ENCODE measurements at regions not wholly inside any gene's neighbourhood (a gene's known extent, or its start where the extent isn't known, plus 50 kb on each side); places are given as distances from the start of the nearest gene placed in this dataset.
"Not testable (repeated sequence)": the region's sequence is repeated elsewhere in the genome, so short reads cannot be mapped to it uniquely, and the experiment has no call there.

- DNase-seq: no peak
These were observed 287.4 kb downstream of the CD109 start for GRCh38 chr6:73983367-73983766.

DNA sequence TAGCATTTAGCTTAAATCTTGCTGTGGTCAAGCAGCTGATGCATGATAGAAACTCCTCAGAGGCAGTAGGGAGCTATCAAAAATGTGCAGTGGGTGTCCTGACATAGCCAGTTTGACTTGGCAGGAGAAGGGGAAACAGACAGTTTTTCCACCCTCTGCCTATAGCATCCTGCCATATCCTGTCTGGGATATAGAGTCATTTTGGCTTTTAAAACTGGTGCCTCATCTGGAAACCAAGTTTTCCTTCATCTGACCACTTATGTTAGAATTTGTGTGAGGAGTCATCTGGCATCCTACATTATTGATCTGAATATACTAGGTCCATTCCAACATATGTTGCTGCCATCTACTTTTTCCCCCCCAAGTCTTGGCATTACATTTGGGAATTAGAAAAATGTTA is 284.1 kb downstream of the CD109 start:
- no peak for DNase-seq

- no peak for DNase-seq
These were observed 282.3 kb downstream of the CD109 start for GRCh38 chr6:73978330-73978729.

DNA sequence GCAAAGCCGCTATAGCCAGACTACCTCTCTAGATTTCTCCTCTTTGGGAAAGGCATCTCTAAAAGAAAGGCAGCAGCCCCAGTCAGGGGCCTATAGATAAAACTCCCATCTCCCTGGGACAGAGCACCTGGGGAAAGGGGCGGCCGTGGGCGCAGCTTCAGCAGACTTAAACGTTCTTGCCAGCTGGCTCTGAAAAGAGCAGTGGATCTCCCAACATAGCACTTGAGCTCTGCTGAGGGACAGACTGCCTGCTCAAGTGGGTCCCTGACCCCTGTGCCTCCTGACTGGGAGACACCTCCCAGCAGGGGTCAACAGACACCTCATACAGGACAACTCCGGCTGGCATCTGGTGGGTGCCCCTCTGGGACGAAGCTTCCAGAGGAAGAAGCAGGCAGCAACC is 276.5 kb downstream of the CD109 start:
- DNase-seq: not testable (repeated sequence)

DNA sequence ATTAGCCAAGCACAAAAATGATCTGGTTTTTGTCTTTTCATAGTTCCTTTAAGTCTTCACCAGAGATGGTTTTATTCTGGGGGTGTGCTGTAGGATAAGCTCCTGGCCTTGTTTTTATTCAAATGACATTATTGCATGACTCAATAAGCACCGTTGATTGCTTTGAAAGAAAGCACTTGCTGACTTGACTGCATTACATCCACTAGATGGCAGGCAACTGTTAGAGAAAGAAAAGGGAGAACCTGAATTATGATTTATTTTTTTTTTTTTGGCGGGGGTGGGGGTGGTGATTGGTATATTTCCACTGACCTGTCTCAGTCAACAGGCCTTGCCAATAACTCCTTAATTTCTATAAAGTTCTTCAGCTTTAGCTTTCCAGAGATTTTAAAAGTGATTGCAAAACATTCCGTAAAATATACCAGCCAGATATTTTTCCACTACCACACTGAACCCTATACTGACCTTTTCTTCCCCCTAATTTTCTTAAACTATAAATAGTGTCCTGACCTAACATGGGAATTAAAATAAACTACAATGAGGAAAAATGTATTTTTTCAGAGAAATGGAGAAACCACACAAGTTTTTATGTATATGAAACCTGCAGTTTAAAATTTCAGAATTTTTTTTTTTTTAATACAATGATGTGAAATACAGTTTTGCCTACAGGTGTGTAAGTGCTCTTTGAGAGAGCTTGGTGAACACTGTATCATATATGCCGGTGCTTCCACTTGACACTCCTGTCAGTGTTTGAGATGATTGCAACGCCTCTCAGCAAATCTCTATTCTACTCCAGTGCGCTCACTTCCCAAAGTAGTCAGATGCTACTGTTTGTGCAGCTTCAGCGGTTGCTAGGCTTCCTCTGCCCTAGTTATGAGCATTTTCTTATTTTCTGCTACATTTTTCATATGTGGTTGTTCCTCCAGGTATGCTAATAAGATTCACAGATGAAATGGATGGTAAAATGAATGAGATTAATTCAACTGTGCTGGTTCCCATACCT is 274.3 kb downstream of the CD109 start:
- peak in 1 of 2 donors; percentile 50 for DNase-seq

GRCh38 chr6:73968221-73968757 is 272.3 kb downstream of the CD109 start:
- no peak for DNase-seq

DNA sequence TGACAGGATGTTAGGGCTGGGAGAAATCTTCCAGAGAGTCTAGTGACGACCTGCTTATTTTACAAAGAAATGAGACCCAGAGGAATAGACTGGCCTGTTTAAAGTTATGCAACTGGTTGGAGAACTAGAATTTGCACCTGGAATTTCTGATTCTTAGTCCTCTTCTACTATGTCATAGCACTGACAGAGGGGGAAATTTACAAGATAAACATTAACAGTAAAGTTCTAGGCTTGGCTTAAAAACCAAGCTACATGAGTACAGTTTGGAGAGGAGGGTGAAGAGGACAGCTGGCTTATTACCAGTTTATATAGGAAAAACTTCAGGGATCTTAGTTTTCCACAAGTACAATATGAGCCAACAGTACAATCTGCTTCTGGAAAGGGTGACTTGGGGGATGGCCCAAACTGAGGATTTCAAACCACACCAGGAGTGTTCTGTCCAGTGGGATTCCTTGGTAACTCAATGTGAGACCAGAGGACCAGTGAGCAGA is 269.6 kb downstream of the CD109 start:
- DNase-seq: no peak

- DNase-seq: no peak
These were observed 268.3 kb downstream of the CD109 start for GRCh38 chr6:73964241-73964854.

GRCh38 chr6:73962884-73963283 is 266.9 kb downstream of the CD109 start:
- DNase-seq: no peak

DNA sequence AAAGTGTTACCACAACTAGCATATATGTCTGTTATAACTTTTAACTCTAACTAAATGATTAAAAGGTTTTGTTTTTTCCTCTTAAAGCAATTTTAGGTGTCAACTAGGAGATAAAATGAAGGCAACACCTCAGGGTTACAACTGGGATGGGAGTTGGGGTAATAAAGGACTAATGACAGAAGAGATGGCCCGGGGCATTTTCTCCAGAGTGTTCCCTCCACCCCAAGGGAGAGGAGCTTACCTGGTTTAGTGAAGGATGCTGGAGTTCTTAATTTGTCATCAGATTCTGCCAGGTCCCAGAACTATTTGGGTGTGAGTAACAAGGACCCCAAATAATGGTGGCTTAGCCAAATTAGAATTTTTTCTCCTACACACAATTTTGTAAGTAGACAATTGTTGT is 260.3 kb downstream of the CD109 start:
- DNase-seq: no peak

GRCh38 chr6:73955800-73956199 is 259.8 kb downstream of the CD109 start:
- no peak for DNase-seq

DNA sequence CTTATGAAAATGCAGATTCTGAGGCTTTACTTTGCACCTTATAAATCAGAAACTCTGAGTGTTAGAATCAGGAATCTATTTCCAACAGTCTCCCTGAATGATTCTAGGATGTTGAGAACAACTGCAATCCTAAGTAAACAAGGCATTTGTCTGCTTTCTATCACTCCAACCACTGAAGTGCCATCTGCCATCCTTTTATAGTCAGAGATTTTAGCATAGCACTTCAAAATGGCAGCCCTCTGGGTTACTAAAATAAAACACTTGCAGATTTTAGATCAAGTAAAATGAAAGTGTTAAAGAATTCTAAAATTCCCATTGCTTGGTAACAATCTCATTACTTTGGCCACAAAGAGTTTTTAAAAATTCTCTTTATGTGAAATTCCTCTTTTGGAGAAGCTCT is 258.9 kb downstream of the CD109 start:
- no peak for DNase-seq

DNA sequence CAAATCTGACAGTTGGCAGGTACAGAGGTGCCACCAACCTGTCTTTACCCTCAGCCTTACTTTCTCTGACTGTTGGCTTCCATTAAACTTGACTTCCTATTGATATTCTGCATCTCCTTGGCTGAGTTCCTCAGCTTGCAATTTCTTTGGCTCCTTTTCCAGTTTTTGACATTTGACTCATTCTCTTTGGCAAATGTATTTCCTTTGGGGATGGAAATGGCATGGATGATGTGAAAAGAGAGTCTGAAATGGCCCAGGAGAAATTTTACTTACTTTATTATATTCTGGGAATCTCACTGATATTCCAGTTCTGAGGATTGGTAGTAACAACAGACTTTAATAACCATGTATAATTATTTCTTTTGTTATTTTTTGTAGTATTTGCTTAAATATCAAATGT is 255.2 kb downstream of the CD109 start:
- DNase-seq: no peak

DNA sequence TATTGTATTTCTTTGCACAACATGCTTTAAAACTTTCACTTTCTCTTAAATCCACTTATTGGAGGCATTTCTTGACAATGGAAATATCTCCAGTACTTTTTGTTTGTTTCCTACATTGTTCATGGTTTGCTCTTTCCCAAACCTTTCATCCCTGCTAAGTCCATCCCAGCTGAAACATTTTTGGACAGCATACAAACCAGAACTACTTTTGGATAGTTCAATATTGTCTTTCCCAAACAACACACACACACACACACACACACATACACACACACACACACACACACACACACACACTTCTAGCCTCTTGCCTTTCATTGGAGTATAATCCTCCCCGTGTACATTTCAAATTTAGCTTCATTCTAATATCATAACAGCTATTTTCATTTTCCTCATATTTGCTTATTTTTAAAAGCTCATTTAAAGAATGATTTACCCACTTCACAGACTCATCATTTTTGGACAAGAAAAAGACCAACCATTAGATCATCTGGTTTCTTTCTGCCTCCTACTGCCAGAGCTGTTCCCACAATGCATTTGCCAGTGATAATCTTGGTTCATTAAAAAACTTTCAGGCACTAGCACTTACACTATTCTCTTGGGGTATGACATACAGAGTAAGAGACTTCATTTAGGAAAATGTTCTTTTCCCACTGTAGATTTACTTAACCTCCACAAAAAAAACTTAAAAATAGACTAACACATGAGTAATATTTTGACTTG is 248.1 kb downstream of the CD109 start:
- no peak for DNase-seq

- no peak for DNase-seq
These were observed 247.4 kb downstream of the CD109 start for GRCh38 chr6:73943411-73943810.

GRCh38 chr6:73942592-73943186 is 246.7 kb downstream of the CD109 start:
- DNase-seq: no peak

- DNase-seq: no peak
These were observed 245.9 kb downstream of the CD109 start for GRCh38 chr6:73941892-73942291.

- DNase-seq: no peak
These were observed 241.8 kb downstream of the CD109 start for GRCh38 chr6:73937805-73938204.

GRCh38 chr6:73932866-73933265 is 236.9 kb downstream of the CD109 start:
- no peak for DNase-seq

GRCh38 chr6:73929405-73929804 is 233.4 kb downstream of the CD109 start:
- no peak for DNase-seq

GRCh38 chr6:73927421-73927820 is 231.4 kb downstream of the CD109 start:
- DNase-seq: no peak

- not testable (repeated sequence) for DNase-seq
These were observed 229.7 kb downstream of the CD109 start for GRCh38 chr6:73925703-73926102.

All from hippocampal formation (tissue), 2 donors.